C4-2B (cell line): ENCODE measurements at regions not wholly inside any gene's neighbourhood (a gene's known extent, or its start where the extent isn't known, plus 50 kb on each side); places are given as distances from the start of the nearest gene placed in this dataset.

ENCODE experiments used
- ZFX ChIP-seq: fragments of 450-650 bp; IDR thresholded peaks from 2 replicates; pipeline ENCODE4 v1.6.1; 2017
- TF ChIP-seq, protein P1 (sequence below): fragments of 450-650 bp; conservative IDR thresholded peaks from 2 replicates; pipeline ENCODE4 v1.5.1; 2017; ENCODE audit warnings: mild to moderate bottlenecking

DNA sequence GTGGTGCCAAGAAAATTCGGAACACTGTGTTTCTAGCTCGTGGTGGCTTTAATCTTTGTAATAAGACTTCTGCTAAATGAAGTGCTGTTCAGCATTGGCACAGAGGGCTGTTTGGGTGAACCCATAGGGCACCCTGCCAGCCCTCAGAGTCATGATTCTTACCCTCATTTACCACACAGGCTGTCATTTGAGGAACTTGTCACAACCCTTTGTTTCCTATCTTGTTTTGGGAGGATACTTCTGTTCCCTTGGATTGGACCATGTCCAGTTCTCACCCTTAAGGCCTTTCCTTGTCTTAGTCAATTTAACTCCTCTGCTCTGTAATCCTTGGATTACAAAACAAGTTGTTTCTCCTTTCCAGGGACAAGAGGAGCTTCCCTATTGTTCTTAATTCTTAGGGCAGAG lies 225.7 kb downstream of the MTX2 start:
- TF ChIP-seq, protein P1, sequence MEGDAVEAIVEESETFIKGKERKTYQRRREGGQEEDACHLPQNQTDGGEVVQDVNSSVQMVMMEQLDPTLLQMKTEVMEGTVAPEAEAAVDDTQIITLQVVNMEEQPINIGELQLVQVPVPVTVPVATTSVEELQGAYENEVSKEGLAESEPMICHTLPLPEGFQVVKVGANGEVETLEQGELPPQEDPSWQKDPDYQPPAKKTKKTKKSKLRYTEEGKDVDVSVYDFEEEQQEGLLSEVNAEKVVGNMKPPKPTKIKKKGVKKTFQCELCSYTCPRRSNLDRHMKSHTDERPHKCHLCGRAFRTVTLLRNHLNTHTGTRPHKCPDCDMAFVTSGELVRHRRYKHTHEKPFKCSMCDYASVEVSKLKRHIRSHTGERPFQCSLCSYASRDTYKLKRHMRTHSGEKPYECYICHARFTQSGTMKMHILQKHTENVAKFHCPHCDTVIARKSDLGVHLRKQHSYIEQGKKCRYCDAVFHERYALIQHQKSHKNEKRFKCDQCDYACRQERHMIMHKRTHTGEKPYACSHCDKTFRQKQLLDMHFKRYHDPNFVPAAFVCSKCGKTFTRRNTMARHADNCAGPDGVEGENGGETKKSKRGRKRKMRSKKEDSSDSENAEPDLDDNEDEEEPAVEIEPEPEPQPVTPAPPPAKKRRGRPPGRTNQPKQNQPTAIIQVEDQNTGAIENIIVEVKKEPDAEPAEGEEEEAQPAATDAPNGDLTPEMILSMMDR = no peak
- no peak for TF ChIP-seq ZFX
